WERI-Rb-1 (cell line): ENCODE measurements at regions not wholly inside any gene's neighbourhood (a gene's known extent, or its start where the extent isn't known, plus 50 kb on each side); places are given as distances from the start of the nearest gene placed in this dataset.
"Not testable (repeated sequence)": the region's sequence is repeated elsewhere in the genome, so short reads cannot be mapped to it uniquely, and the experiment has no call there.

Experiments
- DNase-seq: peaks from one replicate; pipeline ENCODE4 v3.0.0-alpha.2; 2020
- H3K27ac ChIP-seq: fragments of 250-450 bp; sonication (Bioruptor Pico); 2 replicates; pipeline ENCODE4 v1.5.1; 2020; ENCODE audit warnings: mild to moderate bottlenecking, moderate library complexity
- H3K27me3 ChIP-seq: fragments of 250-450 bp; sonication (Bioruptor Pico); 2 replicates; pipeline ENCODE4 v1.5.1; 2021; ENCODE audit warnings: mild to moderate bottlenecking, low read depth, moderate library complexity; ENCODE audit not compliant: insufficient read depth, severe bottlenecking
- H3K36me3 ChIP-seq: fragments of 250-450 bp; sonication (Bioruptor Pico); 2 replicates; pipeline ENCODE4 v1.5.1; 2020; ENCODE audit warnings: mild to moderate bottlenecking, moderate library complexity
- H3K4me3 ChIP-seq: 2 replicates; pipeline ENCODE4 v1.5.1; 2011; ENCODE audit warnings: low read depth, mild to moderate bottlenecking, control low read depth, low read length
- H3K9me3 ChIP-seq: fragments of 250-450 bp; sonication (Bioruptor Pico); 2 replicates; pipeline ENCODE4 v1.5.1; 2021; ENCODE audit warnings: mild to moderate bottlenecking, moderate library complexity; ENCODE audit not compliant: severe bottlenecking
- CTCF ChIP-seq: IDR thresholded peaks from 2 replicates; pipeline ENCODE4 v1.5.1; 2011; ENCODE audit warnings: low read depth, mild to moderate bottlenecking, control low read depth, inconsistent platforms, low read length

- H3K9me3 ChIP-seq = peaks cover 10% of the 10 kb centered on the region
- no peak overlapping the region for H3K4me3 ChIP-seq
- TF ChIP-seq CTCF = no peak
- H3K36me3 ChIP-seq = no peaks in the 10 kb centered on the region
- H3K27ac ChIP-seq = no peak overlapping the region
- no peaks in the 10 kb centered on the region for H3K27me3 ChIP-seq
- no peak for DNase-seq
Observed at GRCh38 chr6:106808758-106809157, 165.8 kb downstream of the CD24 start.

- H3K9me3 ChIP-seq = peaks cover 10% of the 10 kb centered on the region
- no peak for DNase-seq
- TF ChIP-seq CTCF = no peak
- no peaks in the 10 kb centered on the region for H3K36me3 ChIP-seq
- no peak overlapping the region for H3K4me3 ChIP-seq
- no peaks in the 10 kb centered on the region for H3K27me3 ChIP-seq
- H3K27ac ChIP-seq = no peak overlapping the region
Observed at GRCh38 chr6:106807947-106808611, 166.4 kb downstream of the CD24 start.

- not testable (repeated sequence) for H3K9me3 ChIP-seq, H3K36me3 ChIP-seq, DNase-seq, H3K27me3 ChIP-seq, H3K27ac ChIP-seq, H3K4me3 ChIP-seq
Observed at GRCh38 chr6:106806253-106806652, 168.3 kb downstream of the CD24 start.

GRCh38 chr6:106805771-106806170 is 168.8 kb downstream of the CD24 start:
- DNase-seq = no peak
- no peak for TF ChIP-seq CTCF
- Histone ChIP-seq H3K36me3 (no peaks in the 10 kb centered on the region), H3K4me3 (no peak overlapping the region), H3K27ac (no peak overlapping the region), H3K27me3 (no peaks in the 10 kb centered on the region), H3K9me3 (peaks cover 10% of the 10 kb centered on the region)

GRCh38 chr6:106804346-106805335 is 169.9 kb downstream of the CD24 start:
- no peak overlapping the region for H3K4me3 ChIP-seq
- DNase-seq = no peak
- no peaks in the 10 kb centered on the region for H3K27me3 ChIP-seq
- TF ChIP-seq CTCF = no peak
- H3K9me3 ChIP-seq = peaks cover 10% of the 10 kb centered on the region
- H3K36me3 ChIP-seq = no peaks in the 10 kb centered on the region
- no peak overlapping the region for H3K27ac ChIP-seq

GRCh38 chr6:106803188-106803587 is 171.3 kb downstream of the CD24 start:
- peaks cover 2% of the 10 kb centered on the region for H3K9me3 ChIP-seq
- no peak for TF ChIP-seq CTCF
- no peak for DNase-seq
- H3K4me3 ChIP-seq = no peak overlapping the region
- H3K27ac ChIP-seq = no peak overlapping the region
- no peaks in the 10 kb centered on the region for H3K27me3 ChIP-seq
- H3K36me3 ChIP-seq = no peaks in the 10 kb centered on the region
